Endodermal cell (in vitro differentiated cells): ENCODE measurements at regions not wholly inside any gene's neighbourhood (a gene's known extent, or its start where the extent isn't known, plus 50 kb on each side); places are given as distances from the start of the nearest gene placed in this dataset.

ENCODE experiments used
- DNase-seq: peaks from one replicate; pipeline ENCODE4 v3.0.0-alpha.2; 2017
- H3K27ac ChIP-seq: 2 replicates; pipeline ENCODE4 v1.5.1; 2013; ENCODE audit warnings: mild to moderate bottlenecking, low read depth, low read length, moderate library complexity
- H3K27me3 ChIP-seq: 2 replicates; pipeline ENCODE4 v1.6.1; 2013; ENCODE audit warnings: mild to moderate bottlenecking, low read length, moderate library complexity; ENCODE audit not compliant: insufficient read depth, control insufficient read depth, poor library complexity, severe bottlenecking
- H3K36me3 ChIP-seq: 2 replicates; pipeline ENCODE4 v1.7.0; 2013; ENCODE audit warnings: mild to moderate bottlenecking, low read length, moderate library complexity; ENCODE audit not compliant: control insufficient read depth, insufficient read depth
- H3K4me1 ChIP-seq: one replicate; pipeline ENCODE4 v1.7.0; 2013; ENCODE audit warnings: low read length; ENCODE audit not compliant: control insufficient read depth, insufficient read depth
- H3K4me3 ChIP-seq: 2 replicates; pipeline ENCODE4 v1.5.1; 2013; ENCODE audit warnings: mild to moderate bottlenecking, low read length, moderate library complexity
- H3K9ac ChIP-seq: 2 replicates; pipeline ENCODE4 v1.6.1; 2013; ENCODE audit warnings: mild to moderate bottlenecking, low read length, moderate library complexity; ENCODE audit not compliant: poor library complexity, severe bottlenecking; ENCODE audit errors: extremely low read depth
- H3K9me3 ChIP-seq: 2 replicates; pipeline ENCODE4 v1.6.1; 2013; ENCODE audit warnings: mild to moderate bottlenecking, low read length, moderate library complexity; ENCODE audit not compliant: control insufficient read depth
- H3K27ac Mint-ChIP-seq: 2 replicates; pipeline ENCODE4 v1.8.0; 2020; ENCODE audit warnings: mixed read lengths
- H3K27me3 Mint-ChIP-seq: 2 replicates; pipeline ENCODE4 v1.8.0; 2021; ENCODE audit warnings: mild to moderate bottlenecking, mixed read lengths; ENCODE audit not compliant: insufficient read depth
- H3K36me3 Mint-ChIP-seq: 2 replicates; pipeline ENCODE4 v1.8.0; 2020; ENCODE audit warnings: low read depth, mixed read lengths
- H3K4me1 Mint-ChIP-seq: 2 replicates; pipeline ENCODE4 v1.8.0; 2020; ENCODE audit warnings: mixed read lengths
- H3K4me3 Mint-ChIP-seq: 2 replicates; pipeline ENCODE4 v1.8.0; 2020; ENCODE audit warnings: mild to moderate bottlenecking, moderate library complexity, mixed read lengths
- H3K9me3 Mint-ChIP-seq: 2 replicates; pipeline ENCODE4 v1.8.0; 2020; ENCODE audit warnings: mild to moderate bottlenecking, mixed read lengths
- WGBS, 2 experiments: methylation state at CpG; one replicate each; pipeline versions ENCODE4 v1.1.5 to v1.1.7; 2013; ENCODE audit warnings: missing lambda C conversion rate in 2 of 2, mixed read lengths in 1 of 2; ENCODE audit not compliant: insufficient coverage in 1 of 2, insufficient read length in 1 of 2; 5-methylcytosine and 5-hydroxymethylcytosine counted together
- TF ChIP-seq, protein P1 (sequence below): fragments of 200-600 bp; sonication (generic); conservative IDR thresholded peaks from 2 replicates; pipeline ENCODE4 v1.5.0; 2021; ENCODE audit warnings: antibody characterized with exemption, mild to moderate bottlenecking

DNA sequence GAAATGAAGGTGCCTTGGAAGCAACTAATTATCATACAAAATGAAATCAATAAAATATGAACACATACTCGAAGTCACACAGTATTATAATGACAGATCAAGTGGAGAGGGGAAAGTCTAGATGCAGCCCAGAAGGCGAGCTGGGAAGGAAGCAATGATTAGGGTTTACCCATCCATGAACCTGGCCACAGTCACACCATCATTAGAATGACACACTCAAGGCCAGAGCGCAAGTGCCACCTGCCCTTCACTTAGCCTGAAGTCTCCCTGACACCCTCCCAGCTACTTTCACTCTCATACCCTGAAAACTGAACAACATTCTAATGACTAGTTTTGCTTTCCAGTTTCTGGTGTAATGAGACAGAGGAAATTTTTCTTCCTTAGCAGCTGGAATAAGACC lies 302.8 kb upstream of the JARID2 start:
- H3K9me3 Mint-ChIP-seq = no peaks in the 10 kb centered on the region
- no peak for DNase-seq
- H3K27me3 Mint-ChIP-seq = peaks cover 2% of the 10 kb centered on the region
- WGBS, 2 experiments = 100% methylated on average over 1 to 3 of the region's 3 CpGs
- H3K36me3 Mint-ChIP-seq = no peaks in the 10 kb centered on the region
- H3K4me1 ChIP-seq = no peaks in the 10 kb centered on the region
- no peak overlapping the region for H3K27ac ChIP-seq
- TF ChIP-seq, protein P1, sequence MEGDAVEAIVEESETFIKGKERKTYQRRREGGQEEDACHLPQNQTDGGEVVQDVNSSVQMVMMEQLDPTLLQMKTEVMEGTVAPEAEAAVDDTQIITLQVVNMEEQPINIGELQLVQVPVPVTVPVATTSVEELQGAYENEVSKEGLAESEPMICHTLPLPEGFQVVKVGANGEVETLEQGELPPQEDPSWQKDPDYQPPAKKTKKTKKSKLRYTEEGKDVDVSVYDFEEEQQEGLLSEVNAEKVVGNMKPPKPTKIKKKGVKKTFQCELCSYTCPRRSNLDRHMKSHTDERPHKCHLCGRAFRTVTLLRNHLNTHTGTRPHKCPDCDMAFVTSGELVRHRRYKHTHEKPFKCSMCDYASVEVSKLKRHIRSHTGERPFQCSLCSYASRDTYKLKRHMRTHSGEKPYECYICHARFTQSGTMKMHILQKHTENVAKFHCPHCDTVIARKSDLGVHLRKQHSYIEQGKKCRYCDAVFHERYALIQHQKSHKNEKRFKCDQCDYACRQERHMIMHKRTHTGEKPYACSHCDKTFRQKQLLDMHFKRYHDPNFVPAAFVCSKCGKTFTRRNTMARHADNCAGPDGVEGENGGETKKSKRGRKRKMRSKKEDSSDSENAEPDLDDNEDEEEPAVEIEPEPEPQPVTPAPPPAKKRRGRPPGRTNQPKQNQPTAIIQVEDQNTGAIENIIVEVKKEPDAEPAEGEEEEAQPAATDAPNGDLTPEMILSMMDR = no peak
- H3K4me1 Mint-ChIP-seq = peaks cover 3% of the 10 kb centered on the region
- no peak overlapping the region for H3K4me3 ChIP-seq
- H3K27me3 ChIP-seq = no peaks in the 10 kb centered on the region
- H3K9me3 ChIP-seq = no peaks in the 10 kb centered on the region
- H3K9ac ChIP-seq = no peak overlapping the region
- no peak overlapping the region for H3K27ac Mint-ChIP-seq
- H3K36me3 ChIP-seq = no peaks in the 10 kb centered on the region
- H3K4me3 Mint-ChIP-seq = no peak overlapping the region

- Mint-ChIP-seq H3K27ac (no peak overlapping the region), H3K4me3 (no peak overlapping the region), H3K9me3 (no peaks in the 10 kb centered on the region), H3K27me3 (peaks cover 2% of the 10 kb centered on the region), H3K36me3 (no peaks in the 10 kb centered on the region), H3K4me1 (peaks cover 3% of the 10 kb centered on the region)
- TF ChIP-seq, protein P1 = no peak
- H3K27ac ChIP-seq = no peak overlapping the region
- H3K27me3 ChIP-seq = no peaks in the 10 kb centered on the region
- H3K9ac ChIP-seq = no peak overlapping the region
- H3K4me3 ChIP-seq = no peak overlapping the region
- no peaks in the 10 kb centered on the region for H3K4me1 ChIP-seq
- no peaks in the 10 kb centered on the region for H3K9me3 ChIP-seq
- DNase-seq = no peak
- no peaks in the 10 kb centered on the region for H3K36me3 ChIP-seq
These were observed 301.3 kb upstream of the JARID2 start for GRCh38 chr6:14944593-14944992.

DNA sequence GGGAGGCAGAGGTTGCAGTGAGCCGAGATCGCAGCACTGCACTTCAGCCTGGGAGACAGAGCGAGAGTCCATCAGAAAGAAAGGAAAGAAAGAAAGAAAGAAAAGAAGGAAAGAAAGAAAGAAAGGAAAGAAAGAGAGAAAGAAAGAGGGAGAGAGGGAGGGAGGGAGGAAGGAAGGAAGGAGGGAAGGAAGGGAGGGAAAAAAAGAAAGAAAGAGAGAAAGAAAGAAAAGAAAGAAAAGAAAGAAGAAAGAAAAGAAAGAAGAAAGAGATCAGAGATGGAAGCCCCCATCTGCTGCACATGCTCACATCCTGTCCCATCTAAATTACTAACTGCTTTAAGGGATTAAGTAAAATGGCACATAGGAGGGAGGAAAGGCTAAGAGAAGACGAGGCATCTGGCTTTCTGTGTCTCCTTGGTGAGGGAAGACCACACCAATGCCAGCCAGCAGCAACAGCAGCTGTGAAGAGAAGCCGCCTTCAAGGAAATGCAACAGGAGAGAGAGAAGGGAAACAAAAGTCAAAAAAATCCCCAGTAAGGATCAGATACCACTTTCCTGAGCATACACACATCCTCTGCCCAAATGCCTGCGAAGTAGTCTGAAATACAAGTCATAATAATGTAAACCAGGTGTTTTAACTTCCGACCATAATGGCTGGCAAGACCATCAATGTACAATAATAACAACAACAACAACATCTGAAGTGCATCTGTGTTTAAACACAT lies 300.2 kb upstream of the JARID2 start:
- Histone ChIP-seq H3K9ac (no peak overlapping the region), H3K36me3 (no peaks in the 10 kb centered on the region), H3K27ac (no peak overlapping the region), H3K4me1 (peaks cover 5% of the 10 kb centered on the region), H3K4me3 (no peak overlapping the region), H3K27me3 (no peaks in the 10 kb centered on the region), H3K9me3 (no peaks in the 10 kb centered on the region)
- TF ChIP-seq, protein P1 = no peak
- no peak for DNase-seq
- Mint-ChIP-seq H3K9me3 (no peaks in the 10 kb centered on the region), H3K36me3 (no peaks in the 10 kb centered on the region), H3K27ac (no peak overlapping the region), H3K4me1 (peaks cover 7% of the 10 kb centered on the region), H3K4me3 (no peak overlapping the region), H3K27me3 (peaks cover 2% of the 10 kb centered on the region)
- 80 to 91% methylated on average over 6 to 7 of the region's 7 CpGs for WGBS, 2 experiments
